ENCODE measurements at regions not wholly inside any gene's neighbourhood (a gene's known extent, or its start where the extent isn't known, plus 50 kb on each side); places are given as distances from the start of the nearest gene placed in this dataset.
A peak's percentile ranks its signal among the peaks of the same experiment; 100 is the strongest.

GRCh38 chr10:113980408-113981087, 63.1 kb upstream of the ADRB1 start:
- 0 out of 2 replicates have a peak, but pooled peaks have one; percentile 20 for TF ChIP-seq CTCF (IDR thresholded peaks at IDR 0.05; ENCODE audit: low read depth, low read length)
- Histone ChIP-seq H3K4me3 (ENCODE audit: low read depth, low read length) (no peak overlapping the region), H3K9me3 (ENCODE audit: severe bottlenecking) (no peaks in the 10 kb centered on the region), H3K27me3 (ENCODE audit: insufficient read depth, low read depth, severe bottlenecking) (no peaks in the 10 kb centered on the region), H3K36me3 (no peaks in the 10 kb centered on the region), H3K27ac (no peak overlapping the region)
- no peak for DNase-seq

GRCh38 chr10:113982296-113982695, 61.4 kb upstream of the ADRB1 start:
- H3K4me3 ChIP-seq (ENCODE audit: low read depth, low read length) = no peak overlapping the region
- no peak overlapping the region for H3K27ac ChIP-seq
- no peak for TF ChIP-seq CTCF (IDR thresholded peaks at IDR 0.05; ENCODE audit: low read depth, low read length)
- no peaks in the 10 kb centered on the region for H3K27me3 ChIP-seq (ENCODE audit: insufficient read depth, low read depth, severe bottlenecking)
- H3K9me3 ChIP-seq (ENCODE audit: severe bottlenecking) = no peaks in the 10 kb centered on the region
- no peak for DNase-seq
- H3K36me3 ChIP-seq = no peaks in the 10 kb centered on the region

- H3K27ac ChIP-seq = no peak overlapping the region
Measured at GRCh38 chr10:113982769-113983168, 60.9 kb upstream of the ADRB1 start.

GRCh38 chr10:113983552-113983951, 60.1 kb upstream of the ADRB1 start:
- DNase-seq = no peak
- TF ChIP-seq CTCF (IDR thresholded peaks at IDR 0.05; ENCODE audit: low read depth, low read length) = no peak
- Histone ChIP-seq H3K4me3 (ENCODE audit: low read depth, low read length) (no peak overlapping the region), H3K9me3 (ENCODE audit: severe bottlenecking) (no peaks in the 10 kb centered on the region), H3K27ac (no peak overlapping the region), H3K36me3 (no peaks in the 10 kb centered on the region), H3K27me3 (ENCODE audit: insufficient read depth, low read depth, severe bottlenecking) (no peaks in the 10 kb centered on the region)

More at GRCh38 chr10:113982769-113983168, 60.9 kb upstream of the ADRB1 start:
- Histone ChIP-seq H3K36me3 (no peaks in the 10 kb centered on the region), H3K27me3 (ENCODE audit: insufficient read depth, low read depth, severe bottlenecking) (no peaks in the 10 kb centered on the region), H3K9me3 (ENCODE audit: severe bottlenecking) (no peaks in the 10 kb centered on the region), H3K4me3 (ENCODE audit: low read depth, low read length) (no peak overlapping the region)
- no peak for TF ChIP-seq CTCF (IDR thresholded peaks at IDR 0.05; ENCODE audit: low read depth, low read length)
- no peak for DNase-seq

- Histone ChIP-seq H3K9me3 (ENCODE audit: severe bottlenecking) (no peaks in the 10 kb centered on the region), H3K36me3 (no peaks in the 10 kb centered on the region), H3K27me3 (ENCODE audit: insufficient read depth, low read depth, severe bottlenecking) (no peaks in the 10 kb centered on the region), H3K27ac (no peak overlapping the region), H3K4me3 (ENCODE audit: low read depth, low read length) (no peak overlapping the region)
- TF ChIP-seq CTCF (IDR thresholded peaks at IDR 0.05; ENCODE audit: low read depth, low read length) = no peak
- DNase-seq = no peak
Measured at GRCh38 chr10:113985297-113985844, 58.3 kb upstream of the ADRB1 start.

- DNase-seq = no peak
- no peak overlapping the region for H3K4me3 ChIP-seq (ENCODE audit: low read depth, low read length)
- no peaks in the 10 kb centered on the region for H3K36me3 ChIP-seq
- no peak for TF ChIP-seq CTCF (IDR thresholded peaks at IDR 0.05; ENCODE audit: low read depth, low read length)
- no peaks in the 10 kb centered on the region for H3K9me3 ChIP-seq (ENCODE audit: severe bottlenecking)
- H3K27me3 ChIP-seq (ENCODE audit: insufficient read depth, low read depth, severe bottlenecking) = no peaks in the 10 kb centered on the region
- no peak overlapping the region for H3K27ac ChIP-seq
Measured at GRCh38 chr10:113986316-113986715, 57.4 kb upstream of the ADRB1 start.
